ENCODE measurements at regions not wholly inside any gene's neighbourhood (a gene's known extent, or its start where the extent isn't known, plus 50 kb on each side); places are given as distances from the start of the nearest gene placed in this dataset.

DNA sequence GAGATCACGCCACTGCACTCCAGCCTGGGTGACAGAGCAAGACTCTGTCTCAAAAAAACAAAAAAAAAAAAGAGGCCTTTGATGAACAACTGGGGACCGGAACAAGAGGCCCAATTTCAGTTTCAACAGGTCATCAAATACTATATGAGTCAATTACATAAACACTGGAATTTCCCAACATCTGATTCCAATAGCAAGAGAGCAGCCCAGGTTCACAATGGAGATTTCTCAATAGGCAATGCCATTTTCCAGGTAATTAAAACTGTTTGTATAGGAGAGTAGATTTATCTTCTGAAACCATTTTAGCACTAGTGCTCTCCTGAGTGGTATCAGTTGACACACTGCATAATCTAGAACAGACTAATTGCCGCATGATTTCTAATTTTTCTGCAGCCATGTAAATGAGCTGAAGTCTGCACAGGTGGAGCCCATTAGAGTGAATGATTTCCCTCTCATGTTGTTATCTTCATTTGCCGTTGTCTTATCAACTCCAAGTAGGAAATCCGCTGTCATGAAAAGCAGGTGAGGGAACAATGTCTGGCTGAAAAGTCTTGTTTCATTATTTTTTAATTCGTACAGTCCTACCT, 264.1 kb upstream of the MEIS1 start:
- Histone ChIP-seq H3K27ac (ENCODE audit: extremely low read length, insufficient read depth, low read length) (no peak overlapping the region), H3K27me3 (ENCODE audit: control insufficient read depth in 1 of 2, insufficient read depth in 2 of 2, low read length in 2 of 2) (no peaks in the 10 kb centered on the region; a peak in 1 of 5 replicates), H3K4me3 (replicated peaks in 1 of 3; ENCODE audit: insufficient read depth in 1 of 3, low read depth in 2 of 3, low read length in 3 of 3) (no peak overlapping the region), H3K4me1 (ENCODE audit: insufficient read depth, low read length) (no peaks in the 10 kb centered on the region), H3K4me2 (ENCODE audit: low read depth, low read length) (no peak overlapping the region), H4K20me1 (ENCODE audit: insufficient read depth, low read length) (no peaks in the 10 kb centered on the region), H2AFZ (ENCODE audit: low read length) (no peak overlapping the region), H3K9me3 (ENCODE audit: low read length) (no peaks in the 10 kb centered on the region), H3K36me3 (replicated peaks in 1 of 2; ENCODE audit: control insufficient read depth in 1 of 2, insufficient read depth in 2 of 2, low read length in 2 of 2) (no peaks in the 10 kb centered on the region), H3K9ac (ENCODE audit: insufficient read depth, low read depth, low read length) (no peak overlapping the region), H3K79me2 (ENCODE audit: insufficient read depth, low read length) (no peaks in the 10 kb centered on the region)
- intact Hi-C loops (cut with micrococcal nuclease; ENCODE audit: unreplicated experiment) (no loop called here), in situ Hi-C loops (cut with HindIII; ENCODE audit: extremely low pct_ligation_motif_present, low pct_unique_long_range_greater_than_20kb) (no loop called here)
- ChIA-PET POLR2A (no interaction called here), CTCF (ENCODE audit: low intra/inter-chr PET ratio, low total read pairs) (no interaction called here)
- TF ChIP-seq PAWR (CRISPR knock-in tag; IDR thresholded peaks at IDR 0.05; ENCODE audit: borderline replicate concordance), result no peak
- no peak for TF ChIP-seq MED1 (CRISPR knock-in tag; IDR thresholded peaks at IDR 0.05)
- TF ChIP-seq PPARG (CRISPR knock-in tag; conservative IDR thresholded peaks at IDR 0.05), result no peak
- no peak for TF ChIP-seq U2AF1 (optimal IDR thresholded peaks at IDR 0.05; ENCODE audit: low read depth, low read length)
- no peak for TF ChIP-seq NR2F6 (IDR thresholded peaks at IDR 0.05)
- no peak for TF ChIP-seq NR2F6 (CRISPR knock-in tag; IDR thresholded peaks at IDR 0.05)
- TF ChIP-seq ZNF30 (CRISPR knock-in tag; IDR thresholded peaks at IDR 0.05), result no peak
- TF ChIP-seq, protein P1, sequence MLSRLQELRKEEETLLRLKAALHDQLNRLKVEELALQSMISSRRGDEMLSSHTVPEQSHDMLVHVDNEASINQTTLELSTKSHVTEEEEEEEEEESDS (CRISPR knock-in tag; IDR thresholded peaks at IDR 0.05; ENCODE audit: borderline replicate concordance), result no peak
- TF ChIP-seq ATF7 (IDR thresholded peaks at IDR 0.05), result no peak
- TF ChIP-seq ATF7 (CRISPR knock-in tag; IDR thresholded peaks at IDR 0.05), result no peak
- TF ChIP-seq, protein P2, sequence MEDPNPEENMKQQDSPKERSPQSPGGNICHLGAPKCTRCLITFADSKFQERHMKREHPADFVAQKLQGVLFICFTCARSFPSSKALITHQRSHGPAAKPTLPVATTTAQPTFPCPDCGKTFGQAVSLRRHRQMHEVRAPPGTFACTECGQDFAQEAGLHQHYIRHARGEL (CRISPR knock-in tag; IDR thresholded peaks at IDR 0.05), result no peak
- 14% methylated on average over 6 of the region's 6 CpGs for WGBS (ENCODE audit: low lambda C conversion rate)
- BruUV-seq (replicated peaks), result no TSS peak
- ATAC-seq, result no peak
- FAIRE-seq, result no peak
- DNase-seq (ENCODE audit: low spot score), result no peak

DNA sequence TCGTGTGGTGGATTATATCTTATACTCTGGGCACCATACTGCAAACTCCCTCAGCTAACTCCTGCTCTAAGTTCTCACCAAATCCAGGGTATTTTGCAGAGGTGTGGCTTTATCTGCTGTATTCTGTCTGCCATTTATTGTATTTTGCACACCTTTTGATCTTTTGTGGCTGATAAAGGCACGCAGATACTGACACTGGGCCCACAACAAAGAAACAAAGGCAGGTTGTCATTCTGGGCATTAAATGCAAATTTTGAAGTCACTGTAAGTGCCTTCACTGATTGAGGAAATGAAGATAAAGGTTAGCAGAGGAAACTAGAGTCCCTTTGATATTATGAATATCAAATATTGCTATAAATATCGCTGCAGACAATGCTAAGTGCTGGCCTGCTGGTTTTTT, 265.8 kb upstream of the MEIS1 start:
- intact Hi-C loops (cut with micrococcal nuclease; ENCODE audit: unreplicated experiment) (no loop called here), in situ Hi-C loops (cut with HindIII; ENCODE audit: extremely low pct_ligation_motif_present, low pct_unique_long_range_greater_than_20kb) (no loop called here)
- ChIA-PET POLR2A (no interaction called here), CTCF (ENCODE audit: low intra/inter-chr PET ratio, low total read pairs) (no interaction called here)
- WGBS (ENCODE audit: low lambda C conversion rate), result 6% methylated on average over 3 of the region's 3 CpGs
- H3K27me3 ChIP-seq (ENCODE audit: control insufficient read depth in 1 of 2, insufficient read depth in 2 of 2, low read length in 2 of 2), result no peaks in the 10 kb centered on the region
- no TSS peak for BruUV-seq (replicated peaks)
- H3K4me3 ChIP-seq (replicated peaks in 1 of 3; ENCODE audit: insufficient read depth in 1 of 3, low read depth in 2 of 3, low read length in 3 of 3), result no peak overlapping the region
- H3K27ac ChIP-seq (ENCODE audit: extremely low read length, insufficient read depth, low read length), result no peak overlapping the region
- H4K20me1 ChIP-seq (ENCODE audit: insufficient read depth, low read length), result no peaks in the 10 kb centered on the region
- H3K9me3 ChIP-seq (ENCODE audit: low read length), result no peaks in the 10 kb centered on the region
- H3K4me1 ChIP-seq (ENCODE audit: insufficient read depth, low read length), result no peaks in the 10 kb centered on the region
- no peak overlapping the region for H3K9ac ChIP-seq (ENCODE audit: insufficient read depth, low read depth, low read length)
- FAIRE-seq (no peak), DNase-seq (ENCODE audit: low spot score) (no peak), ATAC-seq (no peak)
- H3K79me2 ChIP-seq (ENCODE audit: insufficient read depth, low read length), result no peaks in the 10 kb centered on the region
- H2AFZ ChIP-seq (ENCODE audit: low read length), result no peak overlapping the region
- H3K36me3 ChIP-seq (replicated peaks in 1 of 2; ENCODE audit: control insufficient read depth in 1 of 2, insufficient read depth in 2 of 2, low read length in 2 of 2), result no peaks in the 10 kb centered on the region
- no peak overlapping the region for H3K4me2 ChIP-seq (ENCODE audit: low read depth, low read length)
- TF ChIP-seq ZNF567 (CRISPR knock-in tag; IDR thresholded peaks at IDR 0.05; ENCODE audit: borderline replicate concordance), result no peak
- TF ChIP-seq TCF7 (IDR thresholded peaks at IDR 0.05; ENCODE audit: low read depth), result no peak
- no peak for TF ChIP-seq ZFP90 (CRISPR knock-in tag; IDR thresholded peaks at IDR 0.05; ENCODE audit: borderline replicate concordance)
- TF ChIP-seq, protein P3, sequence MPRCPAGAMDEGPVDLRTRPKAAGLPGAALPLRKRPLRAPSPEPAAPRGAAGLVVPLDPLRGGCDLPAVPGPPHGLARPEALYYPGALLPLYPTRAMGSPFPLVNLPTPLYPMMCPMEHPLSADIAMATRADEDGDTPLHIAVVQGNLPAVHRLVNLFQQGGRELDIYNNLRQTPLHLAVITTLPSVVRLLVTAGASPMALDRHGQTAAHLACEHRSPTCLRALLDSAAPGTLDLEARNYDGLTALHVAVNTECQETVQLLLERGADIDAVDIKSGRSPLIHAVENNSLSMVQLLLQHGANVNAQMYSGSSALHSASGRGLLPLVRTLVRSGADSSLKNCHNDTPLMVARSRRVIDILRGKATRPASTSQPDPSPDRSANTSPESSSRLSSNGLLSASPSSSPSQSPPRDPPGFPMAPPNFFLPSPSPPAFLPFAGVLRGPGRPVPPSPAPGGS (CRISPR knock-in tag; IDR thresholded peaks at IDR 0.05), result no peak
- TF ChIP-seq, protein P4, sequence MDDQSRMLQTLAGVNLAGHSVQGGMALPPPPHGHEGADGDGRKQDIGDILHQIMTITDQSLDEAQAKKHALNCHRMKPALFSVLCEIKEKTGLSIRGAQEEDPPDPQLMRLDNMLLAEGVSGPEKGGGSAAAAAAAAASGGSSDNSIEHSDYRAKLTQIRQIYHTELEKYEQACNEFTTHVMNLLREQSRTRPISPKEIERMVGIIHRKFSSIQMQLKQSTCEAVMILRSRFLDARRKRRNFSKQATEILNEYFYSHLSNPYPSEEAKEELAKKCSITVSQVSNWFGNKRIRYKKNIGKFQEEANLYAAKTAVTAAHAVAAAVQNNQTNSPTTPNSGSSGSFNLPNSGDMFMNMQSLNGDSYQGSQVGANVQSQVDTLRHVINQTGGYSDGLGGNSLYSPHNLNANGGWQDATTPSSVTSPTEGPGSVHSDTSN (CRISPR knock-in tag; IDR thresholded peaks at IDR 0.05; ENCODE audit: borderline replicate concordance), result no peak
- TF ChIP-seq, protein P5, sequence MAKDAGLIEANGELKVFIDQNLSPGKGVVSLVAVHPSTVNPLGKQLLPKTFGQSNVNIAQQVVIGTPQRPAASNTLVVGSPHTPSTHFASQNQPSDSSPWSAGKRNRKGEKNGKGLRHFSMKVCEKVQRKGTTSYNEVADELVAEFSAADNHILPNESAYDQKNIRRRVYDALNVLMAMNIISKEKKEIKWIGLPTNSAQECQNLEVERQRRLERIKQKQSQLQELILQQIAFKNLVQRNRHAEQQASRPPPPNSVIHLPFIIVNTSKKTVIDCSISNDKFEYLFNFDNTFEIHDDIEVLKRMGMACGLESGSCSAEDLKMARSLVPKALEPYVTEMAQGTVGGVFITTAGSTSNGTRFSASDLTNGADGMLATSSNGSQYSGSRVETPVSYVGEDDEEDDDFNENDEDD (CRISPR knock-in tag; IDR thresholded peaks at IDR 0.05; ENCODE audit: borderline replicate concordance), result no peak
- TF ChIP-seq TBP (CRISPR knock-in tag; IDR thresholded peaks at IDR 0.05), result no peak
